Activated B cell treated with CpG ODN at 0.5 μM for 24 hours (primary cell): ENCODE measurements at regions not wholly inside any gene's neighbourhood (a gene's known extent, or its start where the extent isn't known, plus 50 kb on each side); places are given as distances from the start of the nearest gene placed in this dataset.

Experiments
- ATAC-seq: fragments of 200-7000 bp; cut with Tn5 transposase; one replicate; pipeline ENCODE4 v1.10.0; 2021; ENCODE audit warnings: low read depth, mild to moderate bottlenecking, moderate library complexity
- CTCF ChIA-PET: fragments of 350-600 bp; sonication (Branson Sonifier 250); formaldehyde crosslinking; loops from one replicate; lab custom pipeline; 2021; ENCODE audit warnings: antibody characterized with exemption; lab: Charles Lee
- POLR2A ChIA-PET: fragments of 350-600 bp; sonication (Branson Sonifier 250); formaldehyde crosslinking; loops from one replicate; lab custom pipeline; 2021; ENCODE audit warnings: antibody characterized with exemption; lab: Charles Lee
- DNase-seq: peaks from one replicate; pipeline ENCODE4 v3.0.0; 2022
- H3K27ac Mint-ChIP-seq: one replicate; pipeline ENCODE4 v1.8.0; 2020; ENCODE audit warnings: mixed read lengths
- H3K27me3 Mint-ChIP-seq: one replicate; pipeline ENCODE4 v1.8.0; 2021; ENCODE audit warnings: mixed read lengths
- H3K36me3 Mint-ChIP-seq: one replicate; pipeline ENCODE4 v1.8.0; 2021; ENCODE audit warnings: low read depth, mixed read lengths
- H3K4me1 Mint-ChIP-seq: one replicate; pipeline ENCODE4 v1.8.0; 2021; ENCODE audit warnings: mixed read lengths
- H3K4me3 Mint-ChIP-seq: one replicate; pipeline ENCODE4 v1.8.0; 2020; ENCODE audit warnings: mild to moderate bottlenecking, mixed read lengths
- H3K9me3 Mint-ChIP-seq: one replicate; pipeline ENCODE4 v1.8.0; 2020; ENCODE audit warnings: mixed read lengths
- CTCF ChIP-seq: fragments of 200-600 bp; IDR thresholded peaks from one replicate; pipeline ENCODE4 v1.8.0; 2022; ENCODE audit warnings: antibody characterized with exemption, mild to moderate bottlenecking
- intact Hi-C: fragments of 100-400 bp; cut with micrococcal nuclease; formaldehyde crosslinking; loops from one replicate; pipeline ENCODE4 v1.15.1; 2024

- Mint-ChIP-seq H3K27ac (no peak overlapping the region), H3K27me3 (peaks cover 24% of the 10 kb centered on the region), H3K9me3 (no peaks in the 10 kb centered on the region), H3K4me1 (peaks cover 3% of the 10 kb centered on the region), H3K36me3 (no peaks in the 10 kb centered on the region), H3K4me3 (no peak overlapping the region)
- intact Hi-C loops: loop anchor here (1.0 kb wide), 2 partner anchors 328 to 1144 kb away; partner anchors contain the start of gene PTPRU
- no peak for DNase-seq
- TF ChIP-seq CTCF: peak; percentile 7
- CTCF ChIA-PET: interaction anchor here (0.8 to 2.8 kb wide), 13 partner anchors 9 to 1159 kb away, joined by 3 to 20 read pairs (median 4); partner anchors contain the start of genes MECR and PTPRU
- POLR2A ChIA-PET: interaction anchor here (1.0 kb wide), 1 partner anchor 1150 kb away, joined by 3 read pairs; the partner anchor contains the start of gene MECR
- no peak for ATAC-seq
These were observed 342.8 kb downstream of the MATN1 start for GRCh38 chr1:30380625-30380984.

GRCh38 chr1:30379684-30380624 lies 343.4 kb downstream of the MATN1 start:
- TF ChIP-seq CTCF: peak; percentile 34
- Mint-ChIP-seq H3K4me3 (no peak overlapping the region), H3K27ac (no peak overlapping the region), H3K36me3 (no peaks in the 10 kb centered on the region), H3K27me3 (peaks cover 26% of the 10 kb centered on the region), H3K9me3 (no peaks in the 10 kb centered on the region), H3K4me1 (peaks cover 3% of the 10 kb centered on the region)
- intact Hi-C loops: loop anchor here (1.0 kb wide), 2 partner anchors 328 to 1144 kb away; partner anchors contain the start of gene PTPRU
- POLR2A ChIA-PET: interaction anchor here (0.6 to 1.0 kb wide), 2 partner anchors 1150 to 1152 kb away, joined by 3 to 4 read pairs; partner anchors contain the start of gene MECR
- CTCF ChIA-PET: interaction anchor here (0.8 to 2.8 kb wide), 13 partner anchors 10 to 1158 kb away, joined by 3 to 20 read pairs (median 4); partner anchors contain the start of genes MECR and PTPRU
- ATAC-seq (no peak), DNase-seq (no peak)

- intact Hi-C loops: no loop called here
- no peaks in the 10 kb centered on the region for H3K9me3 Mint-ChIP-seq
- H3K27ac Mint-ChIP-seq: no peak overlapping the region
- no peak overlapping the region for H3K4me3 Mint-ChIP-seq
- peaks cover 3% of the 10 kb centered on the region for H3K4me1 Mint-ChIP-seq
- ATAC-seq: no peak
- CTCF ChIA-PET: interaction anchor here (2.8 kb wide), 1 partner anchor 1143 kb away, joined by 20 read pairs; the partner anchor contains the start of gene PTPRU
- POLR2A ChIA-PET: no interaction called here
- no peak for TF ChIP-seq CTCF
- no peak for DNase-seq
- no peaks in the 10 kb centered on the region for H3K36me3 Mint-ChIP-seq
- H3K27me3 Mint-ChIP-seq: peaks cover 28% of the 10 kb centered on the region
These were observed 344.3 kb downstream of the MATN1 start for GRCh38 chr1:30378991-30379581.

- Mint-ChIP-seq H3K9me3 (no peaks in the 10 kb centered on the region), H3K4me1 (peaks cover 3% of the 10 kb centered on the region), H3K27me3 (peaks cover 32% of the 10 kb centered on the region), H3K36me3 (no peaks in the 10 kb centered on the region), H3K4me3 (no peak overlapping the region), H3K27ac (no peak overlapping the region)
- CTCF ChIA-PET: no interaction called here
- no peak for TF ChIP-seq CTCF
- POLR2A ChIA-PET: no interaction called here
- ATAC-seq: no peak
- no peak for DNase-seq
- intact Hi-C loops: no loop called here
These were observed 345.3 kb downstream of the MATN1 start for GRCh38 chr1:30378003-30378596.
